GM11168 (cell line): ENCODE measurements at regions not wholly inside any gene's neighbourhood (a gene's known extent, or its start where the extent isn't known, plus 50 kb on each side); places are given as distances from the start of the nearest gene placed in this dataset.

Source experiments
- in situ Hi-C: fragments of 300-500 bp; cut with MboI; formaldehyde crosslinking; loops from one replicate; pipeline ENCODE4 v1.12.0; 2022; ENCODE audit warnings: low sequenced_read_pairs; ENCODE audit not compliant: unreplicated experiment

GRCh38 chr10:3848775-3849635 lies 64.0 kb upstream of the KLF6 start:
- in situ Hi-C loops: no loop called here

- in situ Hi-C loops: no loop called here
Observed at GRCh38 chr10:3848005-3848774, 63.2 kb upstream of the KLF6 start.

GRCh38 chr10:3846736-3847135 lies 61.7 kb upstream of the KLF6 start:
- in situ Hi-C loops: no loop called here

- in situ Hi-C loops: no loop called here
Observed at GRCh38 chr10:3844491-3845025, 59.5 kb upstream of the KLF6 start.

GRCh38 chr10:3838460-3839437 lies 53.7 kb upstream of the KLF6 start:
- in situ Hi-C loops: no loop called here

- in situ Hi-C loops: no loop called here
Observed at GRCh38 chr10:3837647-3838459, 52.8 kb upstream of the KLF6 start.

GRCh38 chr10:3836222-3836820 lies 51.3 kb upstream of the KLF6 start:
- in situ Hi-C loops: no loop called here

- in situ Hi-C loops: no loop called here
Observed at GRCh38 chr10:3835770-3836169, 50.8 kb upstream of the KLF6 start.

- in situ Hi-C loops: no loop called here
Observed at GRCh38 chr10:3834947-3835346, 49.9 kb upstream of the KLF6 start.
